Nephron (organoid): ENCODE measurements at regions not wholly inside any gene's neighbourhood (a gene's known extent, or its start where the extent isn't known, plus 50 kb on each side); places are given as distances from the start of the nearest gene placed in this dataset.

Experiments used
- H3K27ac Mint-ChIP-seq, 3 experiments: 2 replicates each; pipeline ENCODE4 v1.8.0; 2020; ENCODE audit warnings: mixed read lengths in 3 of 3, mild to moderate bottlenecking in 2 of 3, moderate library complexity in 1 of 3
- H3K27me3 Mint-ChIP-seq: 2 replicates; pipeline ENCODE4 v1.8.0; 2021; ENCODE audit warnings: low read depth, mild to moderate bottlenecking, moderate library complexity, mixed read lengths
- H3K36me3 Mint-ChIP-seq: 2 replicates; pipeline ENCODE4 v1.8.0; 2020; ENCODE audit warnings: low read depth, mixed read lengths
- H3K4me1 Mint-ChIP-seq: 2 replicates; pipeline ENCODE4 v1.8.0; 2020; ENCODE audit warnings: mixed read lengths
- H3K4me3 Mint-ChIP-seq, 3 experiments: 2 replicates each; pipeline ENCODE4 v1.8.0; 2020; ENCODE audit warnings: mild to moderate bottlenecking in 3 of 3, mixed read lengths in 3 of 3, moderate library complexity in 2 of 3
- H3K9me3 Mint-ChIP-seq: 2 replicates; pipeline ENCODE4 v1.8.0; 2020; ENCODE audit warnings: mixed read lengths
- CTCF ChIP-seq, 3 experiments: fragments of 200-600 bp; sonication (generic); IDR thresholded peaks; one replicate each; pipeline ENCODE4 v1.5.0; 2021; ENCODE audit warnings: antibody characterized with exemption in 3 of 3; ENCODE audit not compliant: unreplicated experiment in 3 of 3

- H3K4me1 Mint-ChIP-seq, result peaks cover 5% of the 10 kb centered on the region
These were observed 225.9 kb upstream of the CDH4 start for GRCh38 chr20:61026173-61026572.

GRCh38 chr20:61026731-61027130 lies 225.3 kb upstream of the CDH4 start:
- Mint-ChIP-seq H3K27ac (no peak overlapping the region), H3K27me3 (peaks cover 17% of the 10 kb centered on the region), H3K9me3 (no peaks in the 10 kb centered on the region), H3K36me3 (no peaks in the 10 kb centered on the region), H3K4me1 (peaks cover 5% of the 10 kb centered on the region), H3K4me3 (no peak overlapping the region)
- no peak for TF ChIP-seq CTCF (IDR thresholded peaks at IDR 0.05; ENCODE audit: unreplicated experiment in 3 of 3)

More at GRCh38 chr20:61026173-61026572, 225.9 kb upstream of the CDH4 start:
- Mint-ChIP-seq H3K36me3 (no peaks in the 10 kb centered on the region), H3K4me3 (no peak overlapping the region), H3K9me3 (no peaks in the 10 kb centered on the region), H3K27ac (no peak overlapping the region), H3K27me3 (peaks cover 15% of the 10 kb centered on the region)
- no peak for TF ChIP-seq CTCF (IDR thresholded peaks at IDR 0.05; ENCODE audit: unreplicated experiment in 3 of 3)

GRCh38 chr20:61027218-61027617 lies 224.8 kb upstream of the CDH4 start:
- no peaks in the 10 kb centered on the region for H3K36me3 Mint-ChIP-seq
- peaks cover 16% of the 10 kb centered on the region for H3K27me3 Mint-ChIP-seq
- TF ChIP-seq CTCF (IDR thresholded peaks at IDR 0.05; ENCODE audit: unreplicated experiment in 3 of 3), result no peak
- H3K27ac Mint-ChIP-seq, result no peak overlapping the region
- H3K4me3 Mint-ChIP-seq, result no peak overlapping the region
- peaks cover 5% of the 10 kb centered on the region for H3K4me1 Mint-ChIP-seq
- H3K9me3 Mint-ChIP-seq, result no peaks in the 10 kb centered on the region

- H3K4me3 Mint-ChIP-seq, result no peak overlapping the region
- no peak overlapping the region for H3K27ac Mint-ChIP-seq
- H3K27me3 Mint-ChIP-seq, result peaks cover 6% of the 10 kb centered on the region
These were observed 221.9 kb upstream of the CDH4 start for GRCh38 chr20:61030130-61030529.

GRCh38 chr20:61031101-61031830 lies 220.8 kb upstream of the CDH4 start:
- no peak overlapping the region for H3K27ac Mint-ChIP-seq
- no peaks in the 10 kb centered on the region for H3K9me3 Mint-ChIP-seq
- H3K4me1 Mint-ChIP-seq, result peaks cover 5% of the 10 kb centered on the region
- H3K4me3 Mint-ChIP-seq, result no peak overlapping the region
- no peak for TF ChIP-seq CTCF (IDR thresholded peaks at IDR 0.05; ENCODE audit: unreplicated experiment in 3 of 3)
- peaks cover 10% of the 10 kb centered on the region for H3K27me3 Mint-ChIP-seq
- no peaks in the 10 kb centered on the region for H3K36me3 Mint-ChIP-seq

More at GRCh38 chr20:61030130-61030529, 221.9 kb upstream of the CDH4 start:
- Mint-ChIP-seq H3K9me3 (no peaks in the 10 kb centered on the region), H3K4me1 (peaks cover 5% of the 10 kb centered on the region), H3K36me3 (no peaks in the 10 kb centered on the region)
- TF ChIP-seq CTCF (IDR thresholded peaks at IDR 0.05; ENCODE audit: unreplicated experiment in 3 of 3), result no peak

- Mint-ChIP-seq H3K27ac (no peak overlapping the region), H3K4me1 (no peaks in the 10 kb centered on the region), H3K4me3 (no peak overlapping the region), H3K9me3 (peaks cover 3% of the 10 kb centered on the region), H3K36me3 (no peaks in the 10 kb centered on the region), H3K27me3 (peaks cover 24% of the 10 kb centered on the region)
- no peak for TF ChIP-seq CTCF (IDR thresholded peaks at IDR 0.05; ENCODE audit: unreplicated experiment in 3 of 3)
These were observed 214.6 kb upstream of the CDH4 start for GRCh38 chr20:61037498-61037897.
